ENCODE measurements at regions not wholly inside any gene's neighbourhood (a gene's known extent, or its start where the extent isn't known, plus 50 kb on each side); places are given as distances from the start of the nearest gene placed in this dataset.

- no peak for TF ChIP-seq CTCF (IDR thresholded peaks at IDR 0.05)
- no peak for TF ChIP-seq POLR2A (IDR thresholded peaks at IDR 0.05)
- TF ChIP-seq POLR2AphosphoS5 (IDR thresholded peaks at IDR 0.05), result no peak
These were observed 171.6 kb upstream of the NPSR1 start for GRCh38 chr7:34486371-34486770.

Data from breast epithelium (tissue), 3 donors.